Panc1 (cell line): ENCODE measurements at regions not wholly inside any gene's neighbourhood (a gene's known extent, or its start where the extent isn't known, plus 50 kb on each side); places are given as distances from the start of the nearest gene placed in this dataset.

Source experiments
- ATAC-seq: fragments of 200-7000 bp; cut with Tn5 transposase; 2 replicates; pipeline ENCODE4 v1.9.1; 2020; ENCODE audit warnings: mild to moderate bottlenecking, moderate library complexity
- BruUV-seq: library from RNA; stranded (reverse); fragments of 400-500 nt; replicated peaks from 2 replicates; lab custom pipeline; 2021; lab: Mats Ljungman, UMichigan
- CTCF ChIA-PET: fragments of 300-600 bp; sonication (Branson Sonifier 250); formaldehyde crosslinking; loops from one replicate; lab custom pipeline; 2022; ENCODE audit warnings: antibody characterized with exemption; lab: Charles Lee
- POLR2A ChIA-PET: fragments of 300-600 bp; sonication (Branson Sonifier 250); formaldehyde crosslinking; loops from one replicate; lab custom pipeline; 2022; ENCODE audit warnings: antibody characterized with exemption; lab: Charles Lee
- DNase-seq: peaks from one replicate; pipeline ENCODE4 v3.0.0-alpha.2; 2010; ENCODE audit warnings: low read depth, low spot score
- H3K27ac ChIP-seq: 2 replicates; pipeline ENCODE4 v1.5.1; 2011; ENCODE audit warnings: mild to moderate bottlenecking, low read length, inconsistent platforms
- H3K27me3 ChIP-seq: fragments of 200-500 bp; sonication (Bioruptor generic); 2 replicates; pipeline ENCODE4 v1.6.0; 2014; ENCODE audit warnings: low read length, inconsistent platforms; ENCODE audit not compliant: control insufficient read depth, insufficient read depth
- H3K36me3 ChIP-seq: fragments of 200-500 bp; sonication (Bioruptor generic); 2 replicates; pipeline ENCODE4 v1.5.1; 2014; ENCODE audit warnings: inconsistent platforms, mild to moderate bottlenecking, low read length, moderate library complexity; ENCODE audit not compliant: control insufficient read depth, insufficient read depth
- H3K4me1 ChIP-seq: 2 replicates; pipeline ENCODE4 v1.5.1; 2011; ENCODE audit warnings: inconsistent platforms, mild to moderate bottlenecking, low read length, moderate library complexity; ENCODE audit not compliant: control insufficient read depth, insufficient read depth
- H3K4me3 ChIP-seq, 2 experiments: 2 replicates each; pipeline ENCODE4 v1.5.1; 2011 to 2012; ENCODE audit warnings: low read depth in 2 of 2, low read length in 2 of 2, mild to moderate bottlenecking in 2 of 2, inconsistent platforms in 1 of 2, moderate library complexity in 1 of 2
- H3K9me3 ChIP-seq: fragments of 200-500 bp; sonication (Bioruptor generic); 2 replicates; pipeline ENCODE4 v1.5.1; 2014; ENCODE audit warnings: low read depth, mild to moderate bottlenecking, inconsistent platforms, low read length, moderate library complexity; ENCODE audit not compliant: control insufficient read depth, insufficient read depth
- POLR2AphosphoS5 ChIP-seq: IDR thresholded peaks from 2 replicates; pipeline ENCODE4 v1.6.1; 2012; ENCODE audit warnings: mild to moderate bottlenecking, low read depth, low read length, moderate library complexity
- SIN3A ChIP-seq: IDR thresholded peaks from 2 replicates; pipeline ENCODE4 v1.6.1; 2012; ENCODE audit warnings: low read depth, mild to moderate bottlenecking, low read length, moderate library complexity, borderline replicate concordance; ENCODE audit not compliant: insufficient read depth
- TCF7L2 ChIP-seq: IDR thresholded peaks from 2 replicates; pipeline ENCODE4 v1.6.1; 2011; ENCODE audit warnings: mild to moderate bottlenecking, low read depth, low read length, inconsistent platforms
- in situ Hi-C: cut with HindIII; loops from 2 replicates; pipeline ENCODE4 v1.10.0; 2016; ENCODE audit warnings: low sequenced_read_pairs, low pct_unique_long_range_greater_than_20kb
- intact Hi-C: fragments of 100-400 bp; cut with micrococcal nuclease; formaldehyde crosslinking; loops from one replicate; pipeline ENCODE4 v1.10.0; 2022; ENCODE audit not compliant: unreplicated experiment
- TF ChIP-seq, protein P1 (sequence below), 2 experiments: IDR thresholded peaks; 2 replicates each; pipeline ENCODE4 v1.6.1; 2011 to 2012; ENCODE audit warnings: low read depth in 2 of 2, control low read depth in 1 of 2, low read length in 1 of 2, mild to moderate bottlenecking in 1 of 2, moderate library complexity in 1 of 2; ENCODE audit not compliant: insufficient read depth in 1 of 2
- TF ChIP-seq, protein P2 (sequence below): fragments of 450-650 bp; IDR thresholded peaks from 2 replicates; pipeline ENCODE4 v1.5.1; 2017; ENCODE audit warnings: mild to moderate bottlenecking

DNA sequence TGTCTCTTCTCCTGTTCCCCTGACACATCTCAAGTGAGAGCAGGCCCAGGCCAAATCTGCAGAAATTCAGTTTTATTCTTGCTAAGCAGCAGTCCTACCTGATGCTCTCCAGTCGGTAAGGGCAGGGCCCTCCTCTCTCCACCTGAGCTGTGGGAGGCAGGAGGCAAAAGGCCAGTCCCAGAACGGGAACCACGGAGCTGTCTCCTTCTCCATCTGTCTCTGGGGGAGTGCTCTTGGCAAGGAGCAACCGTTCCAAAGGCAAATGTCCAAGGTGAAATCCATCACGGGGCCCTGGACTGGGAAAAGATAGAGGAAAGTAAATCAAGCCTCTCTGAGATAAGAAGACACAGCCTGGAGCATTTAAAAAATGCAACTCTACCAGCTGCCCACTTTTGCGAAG is 65.2 kb upstream of the CDON start:
- in situ Hi-C loops, result no loop called here
- DNase-seq, result no peak
- intact Hi-C loops, result no loop called here
- no peaks in the 10 kb centered on the region for H3K36me3 ChIP-seq
- H3K27me3 ChIP-seq, result no peaks in the 10 kb centered on the region; the same call in 1 of the 2 replicates
- no peaks in the 10 kb centered on the region for H3K9me3 ChIP-seq
- H3K4me1 ChIP-seq, result peaks cover 4% of the 10 kb centered on the region; the same call in 1 of the 2 replicates
- TF ChIP-seq, protein P1, sequence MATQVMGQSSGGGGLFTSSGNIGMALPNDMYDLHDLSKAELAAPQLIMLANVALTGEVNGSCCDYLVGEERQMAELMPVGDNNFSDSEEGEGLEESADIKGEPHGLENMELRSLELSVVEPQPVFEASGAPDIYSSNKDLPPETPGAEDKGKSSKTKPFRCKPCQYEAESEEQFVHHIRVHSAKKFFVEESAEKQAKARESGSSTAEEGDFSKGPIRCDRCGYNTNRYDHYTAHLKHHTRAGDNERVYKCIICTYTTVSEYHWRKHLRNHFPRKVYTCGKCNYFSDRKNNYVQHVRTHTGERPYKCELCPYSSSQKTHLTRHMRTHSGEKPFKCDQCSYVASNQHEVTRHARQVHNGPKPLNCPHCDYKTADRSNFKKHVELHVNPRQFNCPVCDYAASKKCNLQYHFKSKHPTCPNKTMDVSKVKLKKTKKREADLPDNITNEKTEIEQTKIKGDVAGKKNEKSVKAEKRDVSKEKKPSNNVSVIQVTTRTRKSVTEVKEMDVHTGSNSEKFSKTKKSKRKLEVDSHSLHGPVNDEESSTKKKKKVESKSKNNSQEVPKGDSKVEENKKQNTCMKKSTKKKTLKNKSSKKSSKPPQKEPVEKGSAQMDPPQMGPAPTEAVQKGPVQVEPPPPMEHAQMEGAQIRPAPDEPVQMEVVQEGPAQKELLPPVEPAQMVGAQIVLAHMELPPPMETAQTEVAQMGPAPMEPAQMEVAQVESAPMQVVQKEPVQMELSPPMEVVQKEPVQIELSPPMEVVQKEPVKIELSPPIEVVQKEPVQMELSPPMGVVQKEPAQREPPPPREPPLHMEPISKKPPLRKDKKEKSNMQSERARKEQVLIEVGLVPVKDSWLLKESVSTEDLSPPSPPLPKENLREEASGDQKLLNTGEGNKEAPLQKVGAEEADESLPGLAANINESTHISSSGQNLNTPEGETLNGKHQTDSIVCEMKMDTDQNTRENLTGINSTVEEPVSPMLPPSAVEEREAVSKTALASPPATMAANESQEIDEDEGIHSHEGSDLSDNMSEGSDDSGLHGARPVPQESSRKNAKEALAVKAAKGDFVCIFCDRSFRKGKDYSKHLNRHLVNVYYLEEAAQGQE (IDR thresholded peaks at IDR 0.05; ENCODE audit: insufficient read depth in 1 of 2, low read depth in 2 of 2, low read length in 1 of 2), result no peak
- no peak for TF ChIP-seq SIN3A
- TF ChIP-seq, protein P2, sequence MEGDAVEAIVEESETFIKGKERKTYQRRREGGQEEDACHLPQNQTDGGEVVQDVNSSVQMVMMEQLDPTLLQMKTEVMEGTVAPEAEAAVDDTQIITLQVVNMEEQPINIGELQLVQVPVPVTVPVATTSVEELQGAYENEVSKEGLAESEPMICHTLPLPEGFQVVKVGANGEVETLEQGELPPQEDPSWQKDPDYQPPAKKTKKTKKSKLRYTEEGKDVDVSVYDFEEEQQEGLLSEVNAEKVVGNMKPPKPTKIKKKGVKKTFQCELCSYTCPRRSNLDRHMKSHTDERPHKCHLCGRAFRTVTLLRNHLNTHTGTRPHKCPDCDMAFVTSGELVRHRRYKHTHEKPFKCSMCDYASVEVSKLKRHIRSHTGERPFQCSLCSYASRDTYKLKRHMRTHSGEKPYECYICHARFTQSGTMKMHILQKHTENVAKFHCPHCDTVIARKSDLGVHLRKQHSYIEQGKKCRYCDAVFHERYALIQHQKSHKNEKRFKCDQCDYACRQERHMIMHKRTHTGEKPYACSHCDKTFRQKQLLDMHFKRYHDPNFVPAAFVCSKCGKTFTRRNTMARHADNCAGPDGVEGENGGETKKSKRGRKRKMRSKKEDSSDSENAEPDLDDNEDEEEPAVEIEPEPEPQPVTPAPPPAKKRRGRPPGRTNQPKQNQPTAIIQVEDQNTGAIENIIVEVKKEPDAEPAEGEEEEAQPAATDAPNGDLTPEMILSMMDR, result no peak
- TF ChIP-seq POLR2AphosphoS5, result no peak
- TF ChIP-seq TCF7L2, result no peak
- H3K27ac ChIP-seq, result no peak overlapping the region
- ATAC-seq, result no peak
- no peak overlapping the region for H3K4me3 ChIP-seq
- no TSS peak for BruUV-seq
- CTCF ChIA-PET, result no interaction called here
- POLR2A ChIA-PET, result interaction anchor here (0.7 kb wide), 1 partner anchor 55 kb away, joined by 3 read pairs; no protein-coding TSS in a partner anchor

DNA sequence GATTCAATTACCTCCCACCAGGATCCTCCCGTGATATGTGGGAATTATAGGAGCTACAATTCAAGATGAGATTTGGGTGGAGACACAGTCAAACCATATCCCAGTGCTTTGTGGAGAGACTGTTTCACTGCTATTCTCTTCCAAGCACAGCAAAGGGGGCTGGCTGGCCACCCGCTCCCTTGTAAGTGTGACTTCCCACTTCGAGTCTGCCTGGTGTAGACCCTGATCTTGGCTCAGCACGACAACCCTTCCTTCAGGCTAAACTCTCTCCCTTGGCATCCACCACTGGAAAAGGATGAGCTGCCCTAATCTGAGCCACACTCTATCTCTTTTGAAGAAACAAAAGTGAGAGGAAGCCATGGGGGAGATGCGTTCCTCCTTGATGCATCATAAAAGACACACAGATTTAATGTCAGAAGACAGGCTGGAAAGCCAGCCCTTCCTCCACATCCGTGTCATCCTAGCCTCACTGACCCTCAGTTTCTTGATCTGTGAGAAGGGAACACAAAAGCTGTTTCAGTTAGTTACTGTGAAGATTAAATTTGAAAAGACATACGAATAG is 64.7 kb upstream of the CDON start:
- no TSS peak for BruUV-seq
- ATAC-seq, result no peak
- H3K36me3 ChIP-seq, result no peaks in the 10 kb centered on the region
- CTCF ChIA-PET, result no interaction called here
- no peaks in the 10 kb centered on the region; the same call in 1 of the 2 replicates for H3K27me3 ChIP-seq
- H3K4me1 ChIP-seq, result peaks cover 4% of the 10 kb centered on the region; the same call in 1 of the 2 replicates
- no peak for TF ChIP-seq SIN3A
- TF ChIP-seq POLR2AphosphoS5, result no peak
- TF ChIP-seq, protein P2, result no peak
- TF ChIP-seq, protein P1 (IDR thresholded peaks at IDR 0.05; ENCODE audit: insufficient read depth in 1 of 2, low read depth in 2 of 2, low read length in 1 of 2), result no peak
- no peak for TF ChIP-seq TCF7L2
- POLR2A ChIA-PET, result interaction anchor here (0.7 kb wide), 1 partner anchor 56 kb away, joined by 3 read pairs; no protein-coding TSS in a partner anchor
- no peak overlapping the region for H3K27ac ChIP-seq
- H3K4me3 ChIP-seq, result no peak overlapping the region
- no peaks in the 10 kb centered on the region for H3K9me3 ChIP-seq
- DNase-seq, result no peak
- in situ Hi-C loops (no loop called here), intact Hi-C loops (no loop called here)
